NCI-H128 (cell line): ENCODE measurements at regions not wholly inside any gene's neighbourhood (a gene's known extent, or its start where the extent isn't known, plus 50 kb on each side); places are given as distances from the start of the nearest gene placed in this dataset.

ENCODE experiments used
- DNase-seq: peaks from one replicate; lab custom pipeline; 2025; ENCODE audit not compliant: unreplicated experiment; lab: John Stamatoyannopoulos, UW

DNA sequence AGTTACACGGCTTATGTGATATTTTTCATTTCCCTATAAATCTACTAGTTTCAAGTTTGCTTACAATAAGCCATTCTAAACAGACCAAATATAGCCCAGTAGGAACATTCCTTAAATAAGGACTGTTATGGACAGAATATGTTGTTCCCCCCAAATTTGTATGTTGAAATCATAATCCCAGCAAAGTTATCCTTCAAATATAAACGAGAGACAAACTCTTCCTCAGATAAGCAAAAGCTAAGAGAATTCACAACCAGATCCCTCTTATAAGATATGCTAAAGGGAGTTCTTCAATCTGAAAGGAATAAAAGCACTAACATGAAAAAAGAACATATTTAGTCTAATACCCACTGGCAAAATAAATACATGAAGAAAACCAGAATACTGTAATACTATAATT, 795.5 kb upstream of the GJE1 start:
- no peak for DNase-seq

DNA sequence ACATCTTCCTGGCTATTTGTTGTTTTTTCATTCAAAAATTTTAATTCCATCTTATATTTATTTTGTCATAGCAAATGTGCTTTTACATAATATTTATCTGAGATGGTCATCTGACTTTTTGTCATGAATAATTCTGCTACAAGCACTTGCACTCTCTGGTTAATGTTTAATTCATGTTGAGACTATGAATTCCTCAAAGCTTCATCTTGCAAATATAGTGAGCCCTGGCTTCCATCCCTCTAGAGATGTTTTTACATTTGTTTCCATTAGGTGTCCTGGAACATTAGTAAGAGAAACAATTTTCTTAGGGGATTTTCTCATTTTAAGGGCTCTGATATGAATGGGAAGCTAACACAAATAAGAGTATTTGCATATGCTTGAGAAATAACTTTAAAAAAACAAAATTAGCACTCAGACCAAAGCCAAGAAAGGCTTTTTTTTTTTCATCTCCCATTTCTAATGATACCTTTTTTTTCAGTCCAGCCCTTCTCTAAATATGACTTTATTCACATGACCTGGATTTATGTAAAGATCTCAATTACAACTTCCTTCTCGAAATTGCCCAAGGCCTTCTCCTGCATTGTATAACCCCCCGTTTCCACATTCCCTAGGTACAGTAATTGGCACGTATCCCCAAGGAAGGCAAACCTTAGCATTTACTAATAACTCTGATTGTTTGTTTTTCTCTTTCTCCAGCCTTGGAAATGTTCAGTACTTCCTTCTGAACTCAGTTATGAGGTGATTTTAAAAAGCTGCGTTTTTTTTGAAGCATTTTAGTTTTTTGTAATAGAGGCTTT, 797.0 kb upstream of the GJE1 start:
- DNase-seq, result no peak

DNA sequence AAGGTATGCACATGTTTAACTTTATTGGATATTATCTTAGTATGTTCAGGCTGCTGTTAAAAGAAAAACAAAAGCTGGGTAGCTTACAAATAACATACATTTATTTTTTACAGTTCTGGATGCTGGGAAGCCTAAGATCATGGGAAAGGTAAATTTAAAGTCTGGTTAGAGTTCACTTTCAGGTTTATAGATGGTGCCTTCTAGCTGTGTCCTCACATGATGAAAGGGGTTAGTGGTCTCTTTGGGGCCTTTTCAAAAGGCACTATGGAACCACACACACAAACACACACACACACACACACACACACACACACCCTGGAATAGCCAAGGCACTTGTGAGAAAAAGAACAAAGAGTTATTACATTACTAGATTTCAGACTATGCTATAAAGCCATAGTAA, 805.8 kb upstream of the GJE1 start:
- DNase-seq, result no peak

DNA sequence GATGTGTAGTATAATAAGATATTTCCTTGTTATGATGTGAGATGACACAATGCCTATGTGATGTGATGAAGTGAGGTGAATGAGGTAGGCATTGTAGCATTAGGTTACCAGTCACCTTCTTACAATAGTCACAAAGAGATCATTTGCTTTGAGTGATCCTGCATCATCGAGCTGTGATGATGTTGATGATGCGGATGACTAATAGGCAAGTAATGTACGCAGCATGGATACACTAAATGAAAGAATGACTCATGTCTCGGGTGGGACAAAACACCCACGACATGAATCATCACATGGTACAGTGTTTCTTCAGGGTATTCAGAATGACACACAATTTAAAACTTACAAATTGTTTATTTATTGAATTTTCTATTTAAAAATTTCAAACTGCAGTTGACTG, 806.3 kb upstream of the GJE1 start:
- DNase-seq, result no peak

DNA sequence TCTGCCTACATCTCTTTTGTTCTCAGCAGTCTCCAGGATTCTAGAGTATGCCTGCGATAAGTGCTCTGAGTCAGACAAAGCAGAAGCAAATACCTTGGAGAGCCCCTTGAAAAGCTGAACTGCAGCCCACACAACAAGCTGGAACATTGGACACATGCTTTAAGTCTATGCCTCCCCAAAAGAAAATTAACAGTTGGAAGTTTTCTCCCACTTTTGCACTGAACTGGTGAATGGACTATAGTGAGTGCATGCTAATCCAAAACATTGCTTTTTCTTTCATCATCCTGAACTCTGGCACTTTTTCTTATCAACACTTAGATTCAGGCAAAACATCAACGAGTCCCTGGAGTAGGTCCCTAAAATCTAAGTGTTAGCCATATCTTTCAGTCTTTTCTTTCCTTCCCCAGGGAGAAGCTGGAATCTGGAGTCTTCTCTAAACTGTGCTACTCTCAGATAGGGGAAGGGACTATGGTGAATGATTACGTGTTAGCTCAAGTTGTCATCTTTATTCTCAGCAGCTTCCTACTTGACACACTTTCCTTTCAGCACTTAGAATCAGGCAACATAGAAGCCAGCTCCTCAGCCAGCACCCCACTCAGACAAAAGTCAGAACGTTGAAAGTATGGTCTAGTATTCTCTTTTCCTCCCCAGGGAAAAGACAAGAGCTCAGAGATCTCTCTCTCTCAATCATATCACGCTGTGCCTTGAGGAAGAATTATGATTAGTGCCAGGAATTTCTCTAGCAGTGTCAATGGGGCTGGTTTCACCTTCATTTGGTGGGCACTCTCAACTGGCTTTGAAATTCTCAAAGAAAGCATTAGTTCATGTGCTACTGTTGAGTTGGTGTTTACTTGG, 811.0 kb upstream of the GJE1 start:
- DNase-seq, result no peak

DNA sequence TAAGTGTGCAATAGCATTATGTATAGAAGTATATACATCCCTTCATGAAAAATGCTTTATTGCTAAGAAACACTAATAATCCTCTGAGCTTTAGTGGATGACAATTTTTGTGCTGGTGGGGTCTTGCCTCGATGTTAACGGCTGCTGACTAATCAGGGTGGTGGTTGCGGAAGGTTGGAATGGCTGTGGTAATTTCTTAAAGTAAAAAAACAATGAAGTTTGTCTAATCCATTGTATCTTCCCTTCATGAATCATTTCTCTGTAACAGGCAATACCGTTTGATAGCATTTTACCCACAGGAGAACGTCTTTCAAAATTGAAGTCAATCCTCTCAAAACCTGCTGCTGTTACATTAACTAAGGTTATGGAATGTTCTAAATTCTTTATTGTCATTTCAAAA, 816.5 kb upstream of the GJE1 start:
- DNase-seq, result no peak

DNA sequence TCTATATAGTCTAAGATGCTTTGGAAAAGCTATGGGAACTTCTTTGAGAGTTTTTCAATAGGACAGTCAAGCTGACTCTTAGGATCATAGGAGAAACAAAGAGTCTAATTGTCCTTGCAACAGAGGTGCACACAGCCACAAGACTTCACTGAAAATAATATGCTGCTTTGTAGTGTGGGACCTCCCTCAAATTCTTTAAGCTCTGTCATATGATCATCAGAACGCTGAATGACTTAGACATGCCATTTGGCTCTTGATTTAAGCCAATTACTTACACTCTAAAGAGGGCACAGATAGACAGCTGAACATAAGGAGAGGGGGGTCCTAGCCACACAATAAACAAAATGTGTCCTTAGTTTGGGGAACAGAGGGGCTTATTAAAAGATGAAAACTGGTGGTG, 818.7 kb upstream of the GJE1 start:
- DNase-seq, result no peak

DNA sequence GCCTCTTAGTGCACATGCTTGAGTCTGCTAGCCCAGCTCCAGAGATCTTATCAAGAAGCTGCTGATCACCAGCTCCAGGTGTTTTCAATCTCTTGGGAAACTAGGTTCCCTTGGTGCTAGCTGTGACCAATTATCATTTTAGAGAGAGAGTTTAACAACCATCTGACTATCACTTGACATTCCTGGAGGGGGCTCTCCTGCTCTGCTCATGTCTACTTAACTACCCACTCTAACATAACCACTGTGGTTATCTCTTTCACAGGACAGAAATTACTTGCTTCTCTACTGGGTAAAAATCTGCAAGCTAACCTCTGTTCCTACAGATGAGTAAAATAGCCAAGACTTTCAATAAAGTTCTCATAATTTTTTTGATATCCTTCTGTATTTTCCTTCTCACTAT, 823.4 kb upstream of the GJE1 start:
- no peak for DNase-seq

DNA sequence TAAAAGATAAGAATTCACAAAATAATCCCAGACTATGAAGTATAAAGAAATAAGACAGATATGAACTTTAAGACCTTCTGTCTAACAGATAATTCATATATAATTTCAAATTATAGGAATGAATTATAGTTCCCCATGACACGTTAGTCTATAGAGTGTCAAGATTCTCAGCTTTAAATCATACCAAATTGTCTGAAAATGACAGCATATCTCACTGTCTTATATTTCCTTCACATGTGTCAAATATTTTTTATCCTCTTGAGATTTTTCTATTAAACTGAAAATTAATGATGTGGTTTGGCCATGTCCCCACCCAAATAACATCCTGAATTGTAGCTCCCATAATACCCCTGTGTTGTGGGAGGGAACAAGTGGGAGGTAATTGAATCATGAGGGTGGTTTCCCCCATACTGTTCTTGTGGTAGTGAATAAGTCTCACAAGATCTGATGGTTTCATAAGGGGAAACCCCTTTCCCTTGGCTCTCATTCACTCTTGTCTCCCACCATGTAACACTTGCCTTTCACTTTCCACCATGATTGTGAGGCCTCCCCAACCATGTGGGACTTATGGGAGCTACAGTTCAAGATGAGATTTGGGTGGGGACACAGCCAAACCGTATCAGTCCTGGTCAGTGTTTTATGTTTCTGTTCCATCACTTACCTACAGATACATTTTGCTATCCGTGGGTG, 825.3 kb upstream of the GJE1 start:
- no peak for DNase-seq

DNA sequence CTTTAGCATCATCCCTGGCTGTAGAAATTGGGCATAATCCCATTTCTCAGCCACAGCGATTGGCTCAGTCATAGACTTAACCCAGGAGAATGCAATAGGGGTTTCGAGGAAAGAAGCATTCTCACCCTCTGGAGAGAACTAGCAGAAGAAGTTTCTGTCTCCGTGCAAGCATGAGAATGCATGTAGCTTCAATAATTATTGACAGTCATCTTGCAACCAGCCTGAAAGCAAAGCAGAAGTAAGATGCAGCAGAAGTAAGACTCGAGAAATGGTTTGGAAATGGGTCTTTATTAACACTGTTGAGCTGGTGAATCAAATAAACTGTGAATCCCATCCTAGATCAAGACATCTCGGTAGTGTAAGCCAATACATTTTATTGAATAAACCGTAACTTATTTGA, 828.8 kb upstream of the GJE1 start:
- DNase-seq, result no peak

DNA sequence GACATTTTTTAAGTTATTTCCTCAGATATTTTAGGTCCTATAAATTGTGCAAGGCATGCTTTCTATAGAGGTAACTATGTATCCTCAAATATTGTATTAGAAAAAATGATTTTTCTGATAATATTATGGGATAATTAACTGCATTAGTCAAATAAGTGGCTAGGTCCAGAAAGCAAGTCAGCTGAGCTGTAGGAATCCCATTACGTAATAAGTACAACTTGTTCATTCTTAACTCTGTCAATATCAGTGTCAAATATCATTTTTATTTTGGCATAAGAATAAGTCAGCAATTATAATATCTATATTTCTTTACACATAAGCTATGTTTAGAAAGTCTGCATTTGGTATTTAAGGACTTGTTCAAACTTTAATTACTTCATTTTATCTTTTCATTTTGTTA, 830.9 kb upstream of the GJE1 start:
- no peak for DNase-seq

DNA sequence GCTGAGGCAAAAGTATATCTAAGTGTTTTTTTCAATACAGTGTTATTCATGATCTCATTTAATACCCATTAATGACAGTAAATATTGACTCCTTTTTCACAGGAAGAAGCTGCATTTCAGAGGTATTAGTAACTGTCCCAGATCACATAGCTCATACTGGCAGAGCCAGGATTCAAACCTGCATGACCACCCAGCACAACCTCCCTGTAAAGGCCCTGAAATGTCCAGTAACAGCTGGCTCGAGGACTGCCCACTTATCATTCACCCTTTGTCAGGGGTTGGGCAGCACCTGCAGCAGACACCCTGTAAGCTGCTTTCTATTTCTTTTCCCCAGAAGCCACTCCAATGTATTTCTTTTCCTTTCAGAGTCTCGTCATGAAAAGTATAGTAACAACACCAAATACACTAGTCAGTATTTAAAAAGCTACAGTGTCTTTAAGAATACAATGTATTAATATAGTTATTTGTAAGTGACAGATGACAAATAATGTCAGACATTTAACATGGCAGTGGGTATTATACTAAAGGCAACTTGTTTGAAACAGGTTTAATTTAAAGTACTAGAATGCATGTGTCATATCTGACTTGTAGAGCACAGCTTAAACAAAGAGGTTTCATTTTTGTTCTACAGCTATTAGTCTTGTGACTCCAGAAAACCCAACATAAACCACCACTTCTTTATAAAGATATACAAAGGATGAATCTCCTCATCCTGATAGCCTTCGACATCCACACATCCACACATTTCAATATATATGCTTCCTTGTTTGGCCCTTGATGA, 841.6 kb upstream of the GJE1 start:
- DNase-seq, result no peak

DNA sequence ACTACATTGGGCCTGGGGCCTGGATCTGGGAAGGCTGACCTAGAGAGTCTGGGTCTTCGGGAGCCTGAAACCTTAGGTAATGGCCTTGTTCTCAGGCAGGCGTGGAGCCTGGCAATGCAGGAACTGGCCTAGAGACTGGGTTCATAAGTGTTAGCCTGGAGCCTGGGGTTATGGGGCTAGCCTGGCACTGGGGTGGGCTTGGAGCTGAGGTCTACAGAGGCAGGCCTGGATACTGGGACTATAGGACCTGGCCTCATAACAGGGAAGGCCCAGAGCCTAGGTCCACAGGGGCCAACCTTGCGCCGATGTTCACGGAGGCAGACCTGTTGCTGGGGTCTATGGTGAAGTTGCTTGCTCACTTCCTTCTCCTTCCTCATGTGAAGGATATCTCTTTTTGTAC, 843.8 kb upstream of the GJE1 start:
- DNase-seq, result no peak

DNA sequence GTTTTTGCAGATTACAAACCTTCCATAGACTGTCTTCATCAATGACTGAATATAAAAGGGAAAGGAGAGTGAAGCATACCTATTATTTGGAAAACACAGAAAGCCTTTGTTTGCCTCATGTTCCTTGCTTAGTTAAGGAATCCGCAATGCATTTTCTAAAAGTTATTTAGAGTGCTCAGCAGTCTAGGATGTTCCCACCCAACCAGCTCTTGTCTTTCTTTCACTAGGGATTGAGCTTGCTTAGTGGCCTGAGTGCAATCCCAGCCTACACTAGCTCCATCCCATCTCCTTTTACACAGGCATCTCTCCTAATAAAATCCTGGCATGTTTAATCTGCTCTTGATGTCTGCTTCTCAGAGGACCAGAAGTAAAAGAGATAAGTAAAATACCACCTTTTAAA, 850.5 kb upstream of the GJE1 start:
- no peak for DNase-seq

DNA sequence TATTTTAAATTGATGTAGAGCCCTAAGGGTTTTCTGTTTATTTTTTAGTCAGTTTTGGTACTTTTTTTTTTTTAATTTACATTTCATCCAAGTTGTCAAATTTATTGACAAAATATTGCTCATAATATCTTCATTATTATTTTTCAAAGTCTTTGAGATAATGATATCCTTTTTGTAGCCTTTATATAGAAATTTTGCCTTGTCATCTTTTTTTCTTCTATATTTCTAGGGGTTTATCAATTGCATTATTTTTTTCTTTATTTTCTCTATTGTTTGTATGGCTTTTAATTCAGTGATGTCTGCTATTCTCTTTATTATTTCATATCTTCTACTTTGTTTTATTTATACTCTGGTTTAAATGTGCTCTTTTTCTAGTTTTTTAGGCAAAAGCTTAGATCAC, 863.0 kb upstream of the GJE1 start:
- DNase-seq, result no peak

DNA sequence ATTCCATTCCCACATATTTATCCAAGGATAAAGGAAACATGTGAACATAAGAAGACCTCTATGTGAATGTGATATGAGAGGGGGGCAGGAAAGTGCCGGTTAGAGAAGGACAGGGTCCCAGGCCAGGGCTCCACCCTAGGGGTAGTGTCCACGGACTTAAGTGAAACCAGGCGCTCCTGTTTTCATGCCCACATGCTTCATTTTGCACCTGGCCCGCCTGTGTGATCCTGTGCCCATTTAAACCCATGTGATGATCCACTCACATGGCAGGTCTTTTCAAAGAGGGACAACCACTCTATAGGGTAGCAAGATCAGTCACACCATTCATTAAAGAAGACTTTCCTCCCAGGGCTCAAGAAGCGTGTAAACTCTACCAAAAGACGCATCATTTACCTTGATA, 865.3 kb upstream of the GJE1 start:
- DNase-seq, result no peak

DNA sequence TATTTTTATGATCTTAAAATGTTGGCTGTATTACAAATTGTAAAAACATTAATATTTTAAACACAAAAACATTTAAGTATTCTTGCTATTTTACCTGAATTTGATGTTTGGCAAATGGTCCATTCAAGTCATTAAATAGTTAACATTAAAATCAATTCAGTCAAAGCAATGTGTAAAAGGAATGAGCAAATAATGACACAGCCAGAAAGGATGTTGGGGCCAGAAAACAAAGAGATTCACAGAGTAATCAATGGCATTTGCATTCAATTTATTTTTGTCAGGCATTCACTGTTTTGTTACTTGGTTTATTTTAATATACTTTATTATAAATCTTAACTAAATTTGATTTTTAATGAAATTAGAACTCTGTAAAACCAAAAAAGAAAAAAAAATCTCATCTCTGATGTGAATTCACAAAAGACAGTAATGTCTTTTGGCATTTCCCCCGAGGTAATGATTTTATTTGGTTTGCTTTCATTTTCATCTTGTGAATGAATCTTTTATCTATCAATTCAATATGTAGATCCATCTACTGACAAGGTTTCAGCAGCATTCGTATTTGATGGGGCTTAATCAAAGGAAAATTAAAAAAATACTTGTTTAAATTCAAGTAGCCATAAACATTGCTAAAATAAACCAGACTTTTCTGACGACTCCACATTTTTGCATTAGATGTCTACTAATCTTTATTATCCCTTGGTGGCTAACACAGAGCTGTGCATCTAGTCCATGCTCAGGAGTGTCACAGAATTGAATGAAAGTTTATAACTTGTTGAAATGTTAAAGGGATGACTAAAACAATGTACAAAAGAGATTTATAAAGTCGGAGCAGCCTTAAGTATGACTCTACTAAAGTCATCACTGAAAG, 866.7 kb upstream of the GJE1 start:
- DNase-seq, result no peak

DNA sequence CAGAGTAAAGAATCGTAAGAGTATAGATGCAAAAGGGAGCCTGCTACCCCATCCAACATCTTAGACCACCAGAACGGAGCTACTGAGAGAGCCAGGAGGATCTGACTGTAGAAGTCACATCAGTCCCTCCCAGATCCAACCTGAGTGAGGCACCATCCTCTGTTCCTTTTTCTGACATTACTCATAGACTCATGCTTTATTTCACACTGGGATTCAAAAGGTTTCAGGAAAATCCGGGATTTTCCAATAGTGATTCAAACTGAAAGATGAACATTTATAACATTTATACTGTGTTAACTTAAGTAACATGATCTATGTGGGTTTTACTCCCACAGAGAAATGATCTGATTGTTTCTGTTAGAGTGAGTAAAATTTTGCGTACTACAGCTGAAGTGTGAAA, 868.6 kb upstream of the GJE1 start:
- no peak for DNase-seq

DNA sequence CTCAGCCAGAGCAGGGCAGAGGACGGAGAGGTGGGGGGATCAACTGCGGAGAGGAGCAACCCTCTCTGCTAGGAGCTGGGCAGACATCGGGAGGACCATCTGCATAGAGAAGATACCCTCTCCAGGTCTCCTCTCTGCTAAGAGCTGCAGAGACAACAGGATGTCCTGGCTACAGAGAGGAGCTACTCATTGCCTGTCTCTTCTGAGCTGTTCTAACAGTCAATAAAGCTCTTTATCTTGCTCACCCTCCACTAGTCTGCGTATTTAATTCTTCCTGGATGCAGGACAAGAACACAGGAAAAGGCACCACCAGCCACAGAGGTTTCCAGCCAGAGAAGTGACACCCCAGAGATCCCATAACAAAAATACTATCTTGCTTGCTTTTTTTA, 871.1 kb upstream of the GJE1 start:
- DNase-seq, result no peak

DNA sequence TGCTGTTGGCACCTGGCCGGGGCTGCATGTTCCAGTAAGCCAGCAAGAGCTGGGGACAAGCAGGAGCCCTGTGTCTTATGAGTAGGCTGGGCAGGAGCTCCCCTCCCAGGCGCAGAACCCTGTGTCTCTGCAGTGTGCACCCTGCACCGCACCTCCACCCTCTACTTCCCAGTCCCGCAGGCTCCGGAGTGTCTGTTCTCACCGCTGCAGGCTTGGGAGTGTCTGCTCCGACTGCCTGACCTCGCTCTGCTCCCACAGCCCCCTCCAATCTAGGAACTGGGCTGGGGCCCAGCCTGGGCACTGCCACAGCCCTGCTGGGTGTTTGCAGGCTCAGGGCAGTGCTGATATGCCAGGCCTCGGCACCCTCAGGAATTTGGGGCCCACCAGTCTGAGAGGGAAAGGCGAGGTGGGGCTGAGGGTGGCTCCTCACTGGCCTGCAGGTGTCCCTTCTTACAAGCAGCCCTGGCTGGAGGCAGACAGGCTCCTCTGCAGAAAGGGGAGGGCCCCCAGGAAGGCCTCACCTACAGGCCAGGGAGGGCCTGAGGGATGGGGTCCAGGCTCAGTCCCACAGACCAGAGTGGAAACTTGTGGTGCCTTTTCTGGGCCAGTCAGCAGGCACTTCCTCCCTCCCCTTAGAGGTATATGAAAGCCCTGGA, 871.6 kb upstream of the GJE1 start:
- DNase-seq, result no peak
